GM21390 (cell line): ENCODE measurements at regions not wholly inside any gene's neighbourhood (a gene's known extent, or its start where the extent isn't known, plus 50 kb on each side); places are given as distances from the start of the nearest gene placed in this dataset.

Source experiments
- ATAC-seq: cut with Tn5 transposase; IDR thresholded peaks from one replicate; pipeline ENCODE4 v1.9.1; 2021; ENCODE audit not compliant: unreplicated experiment

DNA sequence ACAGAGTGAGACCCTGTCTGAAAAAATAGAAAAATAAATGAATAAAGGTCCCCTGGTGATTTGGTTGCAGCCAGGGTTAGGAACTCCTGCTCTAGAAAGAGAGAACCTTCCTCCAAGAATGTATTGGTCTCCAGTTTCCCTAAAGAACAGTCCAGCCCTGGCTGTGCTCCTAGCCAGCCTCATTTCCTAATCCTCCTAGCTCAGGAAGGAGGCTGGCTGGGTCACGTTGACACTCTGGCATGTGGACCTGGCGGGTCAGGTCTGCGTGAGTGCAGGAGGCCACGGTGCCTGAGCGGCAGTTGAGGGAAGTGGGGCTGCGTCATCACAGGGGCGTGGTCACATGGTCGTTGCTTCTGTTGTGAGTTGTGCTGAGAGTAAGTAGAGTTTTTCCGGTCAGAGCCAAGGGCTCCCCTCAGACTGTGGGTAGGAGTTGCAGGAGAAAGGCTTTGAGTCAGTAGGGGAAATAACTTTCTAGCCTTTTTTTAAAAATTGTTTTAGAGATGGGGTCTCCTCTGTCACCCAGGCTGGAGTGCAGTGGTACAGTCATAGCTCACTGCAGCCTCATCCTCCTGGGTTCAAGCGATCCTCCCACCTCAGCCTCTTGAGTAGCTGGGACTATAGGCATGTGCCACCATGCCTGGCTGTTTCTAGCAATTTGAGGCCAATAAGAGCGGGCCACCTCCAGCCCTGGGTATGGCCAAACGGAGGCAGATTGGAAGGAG lies 194.0 kb upstream of the CIBAR2 start:
- ATAC-seq: peak; percentile 68

DNA sequence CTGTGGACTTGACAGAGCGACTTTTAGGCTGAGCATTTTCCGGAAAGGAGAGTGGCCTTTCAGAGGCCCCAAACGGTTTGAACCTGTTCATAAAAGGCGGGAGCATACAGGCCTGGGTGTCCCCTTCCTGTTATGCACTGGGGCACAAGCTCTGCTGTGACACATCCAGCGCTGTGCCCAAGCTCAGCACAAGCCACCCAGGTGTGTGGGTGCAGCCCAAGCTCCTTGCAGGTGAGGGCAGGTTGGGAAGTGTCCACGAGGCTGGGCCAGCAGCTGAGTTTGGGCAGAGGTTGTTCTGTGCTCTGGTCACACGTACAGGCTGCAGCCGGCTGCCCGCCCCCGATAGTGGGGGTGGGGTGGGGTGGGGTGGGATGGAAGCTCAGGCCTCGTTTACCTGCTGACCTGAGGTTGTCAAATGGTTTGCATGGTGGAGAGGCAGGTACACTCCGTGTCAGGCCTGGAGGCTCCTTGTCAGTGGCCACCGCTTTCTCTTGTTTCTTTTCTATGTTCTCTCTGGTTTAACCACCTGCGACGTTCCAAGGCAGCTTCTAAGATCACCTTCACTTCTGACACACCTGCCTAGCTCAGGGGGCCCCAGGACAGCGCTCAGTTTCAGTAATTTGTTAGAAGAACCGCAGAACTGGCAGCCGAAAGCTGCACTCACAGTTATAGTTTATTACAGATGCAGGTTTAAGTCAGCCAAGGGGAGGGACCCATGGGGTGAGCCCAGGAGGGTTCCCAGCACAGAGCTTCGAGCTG lies 194.7 kb upstream of the CIBAR2 start:
- no peak for ATAC-seq

DNA sequence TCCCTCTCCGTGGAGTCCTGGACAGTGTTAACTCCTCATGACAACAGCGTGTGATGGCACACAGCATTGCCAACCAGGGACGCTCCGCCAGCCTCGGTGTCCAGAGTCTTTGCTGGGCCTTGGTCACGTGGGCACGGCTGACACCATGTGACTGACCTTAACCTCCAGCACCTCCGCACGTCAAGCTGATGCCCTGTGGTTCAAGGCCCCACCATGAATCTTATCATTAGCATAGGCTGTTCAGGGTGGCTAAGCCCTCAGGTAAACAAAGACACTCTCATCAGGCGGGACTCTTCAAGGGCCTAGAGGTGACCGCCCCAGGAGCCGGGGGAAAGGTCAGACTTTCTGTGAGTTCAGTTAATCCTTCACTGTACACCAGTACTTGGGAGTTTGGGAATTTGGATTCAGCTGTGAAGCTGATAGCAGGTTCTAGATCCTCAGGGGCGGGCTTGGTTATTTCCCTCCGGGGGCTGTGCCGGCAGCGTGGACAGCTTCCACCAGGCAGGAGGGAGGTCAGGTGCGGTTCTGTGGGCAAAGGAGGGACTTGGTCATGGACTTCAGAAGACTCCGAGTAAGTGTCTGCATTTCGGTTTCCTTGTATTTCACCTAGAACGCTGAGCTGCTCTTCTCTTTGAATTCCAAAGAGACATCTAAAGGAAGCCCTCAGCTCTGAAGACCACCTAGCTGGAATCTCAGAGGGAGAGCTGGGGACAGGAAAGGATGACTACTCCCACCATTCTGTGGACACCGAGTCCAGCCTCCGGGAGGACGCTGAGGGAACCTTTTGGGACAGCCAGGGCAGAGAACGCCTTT lies 195.5 kb upstream of the CIBAR2 start:
- ATAC-seq: no peak

DNA sequence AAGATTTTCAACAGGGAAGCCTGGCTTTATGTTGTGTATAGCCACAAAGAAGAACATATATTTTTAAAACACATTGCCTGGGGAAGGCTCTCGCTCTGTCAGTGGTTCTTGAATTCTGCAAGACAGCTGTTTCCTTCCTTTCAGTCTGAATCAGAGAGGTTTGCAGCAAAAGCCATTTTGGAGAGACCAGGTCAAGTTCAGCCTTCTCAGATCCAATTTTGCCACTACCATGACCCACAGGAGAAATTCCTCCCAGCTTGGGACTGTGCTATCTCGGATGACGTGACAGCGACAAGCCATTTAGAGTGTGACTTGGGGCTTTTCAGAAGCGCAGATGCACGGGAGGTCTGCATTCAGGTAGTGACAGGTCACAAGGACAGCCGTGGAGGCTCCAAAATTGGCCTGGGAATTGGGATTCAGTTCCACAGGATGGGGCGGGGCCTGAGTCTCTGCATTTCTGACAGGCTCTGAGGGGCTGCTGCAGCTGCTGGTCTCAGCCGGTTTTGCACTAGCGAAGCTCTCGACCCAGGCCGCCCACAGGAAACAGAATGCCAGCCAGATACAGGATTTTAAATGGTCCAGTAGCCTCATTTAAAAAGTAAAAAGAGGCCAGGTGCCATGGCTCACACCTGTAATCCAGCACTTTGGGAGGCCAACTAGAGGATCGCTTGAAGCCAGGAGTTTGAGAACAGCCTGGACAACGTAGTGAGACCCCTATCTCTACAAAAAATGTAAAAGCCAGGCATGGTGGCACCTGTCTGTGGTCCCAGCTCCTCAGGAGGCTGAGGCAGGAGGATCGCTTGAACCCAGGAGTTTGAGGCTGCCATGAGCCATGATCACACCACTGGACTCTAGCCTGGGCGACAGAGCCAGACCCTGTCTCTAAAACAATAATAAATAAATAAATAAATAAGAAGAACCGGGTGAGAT lies 196.6 kb upstream of the CIBAR2 start:
- ATAC-seq: no peak

DNA sequence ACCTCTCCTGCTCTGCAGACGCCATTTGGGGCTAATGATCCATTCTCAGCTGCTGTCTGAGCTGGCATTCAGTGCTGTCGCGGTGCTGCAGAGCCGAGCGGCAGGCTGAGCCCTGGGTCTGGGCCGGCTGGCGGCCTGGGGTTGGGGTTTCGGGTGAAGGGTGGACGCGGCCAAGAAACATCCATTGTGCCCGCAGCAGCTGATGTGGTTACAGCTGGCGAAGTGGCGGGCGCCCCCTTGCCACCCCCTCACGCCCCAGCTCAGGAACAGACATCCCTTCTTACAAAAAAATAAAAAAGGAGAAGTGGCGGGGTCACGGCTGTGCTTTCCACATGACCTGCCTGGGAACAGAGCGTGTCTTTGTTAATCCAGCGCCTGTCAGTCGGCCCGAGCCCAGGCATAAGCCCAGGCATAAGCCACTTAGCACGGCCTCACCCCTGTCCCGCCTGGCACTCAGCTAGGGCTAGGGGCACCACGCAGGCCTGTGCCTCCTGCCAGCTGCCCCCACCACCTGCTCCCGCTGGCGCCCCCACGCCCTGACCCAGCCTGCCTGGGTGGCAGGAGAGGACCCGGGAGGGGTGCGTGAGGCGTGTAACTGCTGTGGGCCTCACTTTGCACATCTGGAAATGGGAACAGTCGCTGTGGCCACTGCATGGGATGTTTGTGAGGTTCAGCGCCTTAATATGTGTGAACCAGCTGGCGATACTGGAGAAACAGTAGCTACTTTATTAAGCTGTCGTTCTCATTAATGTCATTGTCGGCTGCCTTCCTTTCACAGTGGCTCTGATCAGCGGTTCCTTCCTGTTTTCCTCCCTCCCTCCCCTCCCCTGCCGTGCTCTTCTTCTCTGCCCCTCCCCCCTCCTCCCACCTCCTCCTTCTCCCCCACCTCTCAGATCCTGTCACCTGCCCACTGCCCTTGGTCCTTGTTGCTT lies 197.7 kb upstream of the CIBAR2 start:
- ATAC-seq: no peak

- no peak for ATAC-seq
Observed at GRCh38 chr16:85310868-85311585, 198.8 kb upstream of the CIBAR2 start.

DNA sequence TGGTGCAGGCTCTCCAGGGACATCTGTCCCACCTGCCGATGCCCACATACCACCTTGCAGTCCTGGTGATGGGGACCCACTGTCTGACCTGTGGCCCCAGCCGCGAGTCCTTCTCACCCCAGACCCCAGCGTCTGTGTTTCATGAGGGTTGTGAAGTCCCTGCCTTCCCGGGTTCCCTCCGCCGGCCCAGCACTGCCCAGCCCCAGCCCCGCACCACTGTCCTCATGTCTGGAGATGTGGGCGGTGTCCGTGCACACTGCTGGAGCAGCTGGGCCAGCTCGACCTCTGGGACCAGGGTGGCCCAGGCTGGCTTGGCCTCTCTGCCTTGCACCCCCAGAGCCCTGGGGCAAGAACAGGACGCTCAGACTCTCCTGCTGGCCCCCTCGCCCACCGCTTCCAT lies 199.5 kb upstream of the CIBAR2 start:
- ATAC-seq: no peak

DNA sequence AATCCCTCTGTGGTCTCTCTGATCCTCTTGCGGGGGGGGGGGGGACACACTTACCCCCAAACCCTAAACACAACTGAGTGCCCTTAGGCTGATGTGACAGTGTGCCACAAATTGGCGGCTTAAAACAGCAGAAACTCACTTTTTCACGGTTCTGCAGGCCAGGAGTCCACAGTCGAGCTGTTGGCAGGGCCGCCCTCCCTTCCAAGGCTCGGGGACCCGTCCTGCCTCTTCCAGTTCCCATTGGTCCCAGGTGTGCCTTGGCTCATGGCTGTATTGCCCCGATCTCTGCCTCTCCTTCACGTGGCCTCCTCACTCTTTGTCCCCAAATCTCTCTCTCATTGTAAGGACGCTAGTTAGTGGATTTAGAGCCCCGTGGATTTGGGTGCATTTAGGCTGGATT lies 199.9 kb upstream of the CIBAR2 start:
- ATAC-seq: no peak

DNA sequence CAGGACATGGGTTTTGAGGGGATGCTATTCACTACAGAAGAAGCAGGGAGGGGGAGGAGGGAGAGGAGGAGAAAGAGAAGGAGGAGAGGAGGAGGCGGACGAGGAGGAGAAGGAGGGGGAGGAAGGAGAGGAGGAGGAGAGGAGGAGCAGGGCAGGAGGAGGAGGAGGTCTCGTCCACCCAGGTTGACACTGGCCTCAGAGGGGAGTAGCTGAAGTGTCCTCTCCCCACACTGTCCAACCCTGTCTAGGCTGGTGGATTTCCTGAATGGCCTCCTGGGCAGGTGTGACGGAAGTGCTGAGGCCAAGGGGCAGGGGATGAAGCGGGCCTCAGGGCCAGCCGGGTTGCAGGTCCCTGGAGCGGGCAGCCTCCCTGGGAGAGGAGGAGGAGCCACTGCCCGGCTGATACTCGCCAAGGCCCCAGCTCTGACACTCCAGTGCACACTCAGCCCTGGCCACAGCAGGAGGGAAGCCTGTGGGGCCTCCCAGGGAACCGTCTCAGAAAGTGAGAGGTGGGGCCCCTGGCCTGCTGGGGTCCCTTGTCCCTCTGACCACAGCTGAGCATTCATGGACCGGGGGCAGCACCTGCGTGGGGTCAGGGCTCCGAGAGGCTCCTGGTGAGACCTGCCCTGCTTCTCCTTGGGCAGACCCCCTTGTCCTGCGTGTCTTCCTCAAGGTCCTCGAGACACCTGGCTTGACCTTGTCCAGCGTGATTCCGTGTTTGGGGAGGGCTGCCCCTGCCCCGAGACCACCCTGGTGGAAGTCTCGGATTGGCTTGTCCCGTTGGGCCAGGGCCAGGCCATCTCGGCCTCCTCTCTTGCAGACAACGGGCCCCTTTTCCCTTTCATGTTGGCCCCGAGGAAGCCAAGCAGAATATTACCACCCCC lies 200.6 kb upstream of the CIBAR2 start:
- no peak for ATAC-seq

DNA sequence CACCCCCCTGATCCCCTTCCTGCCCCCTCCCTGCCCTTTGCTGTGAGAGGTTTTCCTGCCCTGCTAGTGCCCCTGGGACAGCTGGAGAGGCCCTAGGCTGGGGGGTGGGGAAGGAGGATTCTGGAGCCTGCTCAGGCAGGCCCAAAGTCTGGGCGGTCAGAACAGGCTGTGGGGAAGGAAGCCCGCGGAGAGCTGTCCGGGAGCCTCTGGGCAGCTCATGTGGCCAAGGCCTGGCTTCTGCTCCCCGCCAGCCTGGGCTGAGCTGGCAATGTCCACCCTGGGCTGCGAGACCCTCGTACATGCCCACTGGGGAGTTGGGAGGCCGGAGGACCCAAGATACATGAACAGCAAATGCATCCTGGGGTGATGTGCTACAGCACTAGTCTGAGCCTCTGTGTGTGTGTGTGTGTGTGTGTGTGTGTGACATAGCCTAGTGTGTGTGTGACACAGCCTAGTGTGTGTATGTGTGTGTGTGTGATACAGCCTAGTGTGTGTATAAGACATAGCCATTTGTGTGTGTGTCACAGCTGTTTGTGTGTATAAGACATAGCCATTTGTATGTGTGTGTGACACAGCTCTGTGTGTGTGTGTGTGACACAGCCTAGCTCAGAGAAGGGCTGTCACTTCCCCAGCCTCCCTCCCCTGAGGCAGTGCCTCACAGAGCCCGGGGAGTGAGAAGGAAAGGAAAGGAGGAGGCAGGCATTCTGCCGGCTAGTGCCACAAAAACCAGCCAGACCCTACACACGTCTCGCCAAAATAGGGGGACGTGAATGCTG lies 201.4 kb upstream of the CIBAR2 start:
- ATAC-seq: no peak

- ATAC-seq: no peak
Observed at GRCh38 chr16:85314512-85314971, 202.3 kb upstream of the CIBAR2 start.

GRCh38 chr16:85315866-85316265 lies 203.6 kb upstream of the CIBAR2 start:
- ATAC-seq: no peak

- no peak for ATAC-seq
Observed at GRCh38 chr16:85316321-85316919, 204.1 kb upstream of the CIBAR2 start.

- ATAC-seq: no peak
Observed at GRCh38 chr16:85316944-85317343, 204.7 kb upstream of the CIBAR2 start.

- ATAC-seq: no peak
Observed at GRCh38 chr16:85317704-85318103, 205.4 kb upstream of the CIBAR2 start.

DNA sequence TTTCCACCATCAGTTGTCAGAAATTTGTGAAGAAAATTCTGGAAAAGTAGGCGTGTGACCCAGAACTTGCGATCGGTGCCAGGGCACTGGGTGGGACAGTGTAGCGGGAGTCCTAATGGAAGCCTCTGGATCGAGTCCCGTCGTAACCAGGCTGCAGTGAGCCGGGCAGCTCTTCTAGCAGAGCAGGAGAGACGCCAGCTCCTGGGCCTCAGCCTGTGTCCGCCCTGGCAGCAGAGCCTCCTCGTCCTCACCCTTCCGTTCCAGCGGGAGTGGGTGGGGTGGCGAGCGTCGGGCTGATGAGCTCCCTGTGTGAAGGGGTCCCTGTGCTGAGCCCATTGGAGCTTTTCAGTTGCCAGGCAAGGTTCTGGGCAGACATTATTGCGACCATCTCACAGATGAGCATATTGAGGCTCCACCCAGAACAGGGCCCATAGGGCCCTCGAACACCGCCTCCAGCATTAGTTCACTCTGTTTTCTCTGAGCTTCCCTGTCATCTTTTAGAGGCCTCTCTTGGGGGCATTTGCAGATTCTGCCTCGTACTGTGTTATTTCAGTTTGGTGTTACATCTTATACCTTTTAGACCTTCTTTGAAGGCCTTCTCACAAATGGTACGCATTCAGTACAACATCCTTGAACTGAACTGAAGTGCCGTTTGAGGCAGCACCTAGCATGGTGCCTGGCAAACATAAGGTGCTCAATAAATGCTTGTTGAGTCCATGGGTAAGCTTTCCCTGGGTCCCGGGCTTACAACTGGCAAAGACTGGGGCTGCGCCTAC lies 207.1 kb upstream of the CIBAR2 start:
- no peak for ATAC-seq
